Vagina (tissue), 2 donors: ENCODE measurements at regions not wholly inside any gene's neighbourhood (a gene's known extent, or its start where the extent isn't known, plus 50 kb on each side); places are given as distances from the start of the nearest gene placed in this dataset.

Experiments
- CTCF ChIP-seq, 3 experiments: fragments of 450-650 bp in 2 of 3; fragments of 200-600 bp in 1 of 3; sonication (generic) in 1 of 3; IDR thresholded peaks; one replicate each; pipeline ENCODE4 v1.5.1; 2017 to 2019; ENCODE audit warnings: antibody characterized with exemption in 3 of 3, mild to moderate bottlenecking in 2 of 3, moderate library complexity in 2 of 3
- POLR2A ChIP-seq, 2 donors: fragments of 450-650 bp; IDR thresholded peaks; one replicate each; pipeline ENCODE4 v1.6.1; 2017; ENCODE audit warnings: antibody characterized with exemption in 2 of 2, mild to moderate bottlenecking in 2 of 2, moderate library complexity in 2 of 2
- POLR2AphosphoS5 ChIP-seq, 2 donors: sonication (generic); formaldehyde crosslinking; IDR thresholded peaks; one replicate each; pipeline ENCODE4 v1.9.0; 2017; ENCODE audit warnings: antibody characterized with exemption in 2 of 2, mild to moderate bottlenecking in 2 of 2, low read depth in 1 of 2; ENCODE audit not compliant: insufficient read depth in 1 of 2

GRCh38 chr5:136694258-136694657 is 328.9 kb upstream of the TRPC7 start:
- TF ChIP-seq CTCF (IDR thresholded peaks at IDR 0.05) (no peak), POLR2AphosphoS5 (IDR thresholded peaks at IDR 0.05; ENCODE audit: insufficient read depth in 1 of 2, low read depth in 1 of 2) (no peak), POLR2A (IDR thresholded peaks at IDR 0.05) (no peak)
